ENCODE measurements at regions not wholly inside any gene's neighbourhood (a gene's known extent, or its start where the extent isn't known, plus 50 kb on each side); places are given as distances from the start of the nearest gene placed in this dataset.

GRCh38 chr20:16951876-16952275, 203.7 kb downstream of the OTOR start:
- no peak for DNase-seq

- DNase-seq: no peak
Observed at GRCh38 chr20:16952965-16953364, 204.8 kb downstream of the OTOR start.

GRCh38 chr20:16953858-16954257, 205.7 kb downstream of the OTOR start:
- DNase-seq: no peak

DNA sequence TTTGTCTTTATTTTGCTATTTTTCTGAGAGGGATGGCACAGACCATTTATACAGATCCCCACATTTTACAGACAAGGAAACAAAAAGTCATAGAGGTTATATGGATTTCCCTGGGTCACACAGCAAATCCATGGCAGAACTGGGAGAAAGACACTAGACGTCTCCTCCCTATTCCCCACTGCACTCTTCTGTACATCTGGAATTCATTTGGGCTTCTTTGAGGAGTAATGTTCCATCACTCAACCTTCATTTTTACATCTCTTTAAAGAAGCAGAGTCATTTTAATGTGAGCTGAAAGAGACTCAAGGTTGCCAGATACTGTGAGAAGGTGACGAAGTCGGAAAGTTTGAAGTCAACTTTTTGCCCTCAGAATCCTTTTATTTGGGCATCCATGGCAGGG, 207.3 kb downstream of the OTOR start:
- DNase-seq: no peak

DNA sequence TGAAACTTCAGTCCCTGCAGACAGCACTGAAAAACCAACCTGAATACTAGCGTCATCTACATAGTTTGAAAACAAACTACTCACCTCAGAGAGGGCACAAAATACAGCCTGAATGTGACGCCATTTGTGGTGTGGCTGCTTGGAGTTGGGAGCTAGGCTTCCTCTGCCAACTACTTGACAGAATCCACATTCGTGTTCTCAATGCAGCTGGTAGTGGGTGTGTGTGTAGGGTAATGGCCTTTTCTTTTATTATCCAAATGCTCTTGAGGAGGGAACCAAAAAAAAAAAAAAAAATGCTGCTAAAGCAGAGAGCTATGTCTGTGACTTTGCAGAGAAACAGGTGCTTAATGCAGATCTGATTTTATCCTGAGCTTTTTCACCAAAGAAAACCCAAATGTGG, 207.8 kb downstream of the OTOR start:
- no peak for DNase-seq

DNA sequence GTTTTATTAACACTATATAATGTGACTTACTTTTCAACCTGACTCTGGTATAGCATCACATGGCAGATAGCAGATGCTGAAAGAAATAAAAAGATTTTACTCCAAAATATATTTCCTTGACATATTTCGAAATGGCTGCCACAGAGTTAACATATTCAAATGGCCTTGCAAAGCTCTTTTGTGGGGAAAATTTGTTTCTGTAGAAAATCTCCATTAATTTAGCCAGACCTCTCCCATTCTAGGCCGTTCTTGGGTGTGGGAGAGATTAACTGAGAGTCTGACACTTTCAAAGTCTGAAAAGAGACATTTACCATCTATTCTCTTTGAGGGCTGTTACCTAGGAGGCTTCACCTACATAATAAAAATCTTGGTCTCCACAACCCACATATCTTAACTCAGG, 217.2 kb downstream of the OTOR start:
- DNase-seq: no peak

DNA sequence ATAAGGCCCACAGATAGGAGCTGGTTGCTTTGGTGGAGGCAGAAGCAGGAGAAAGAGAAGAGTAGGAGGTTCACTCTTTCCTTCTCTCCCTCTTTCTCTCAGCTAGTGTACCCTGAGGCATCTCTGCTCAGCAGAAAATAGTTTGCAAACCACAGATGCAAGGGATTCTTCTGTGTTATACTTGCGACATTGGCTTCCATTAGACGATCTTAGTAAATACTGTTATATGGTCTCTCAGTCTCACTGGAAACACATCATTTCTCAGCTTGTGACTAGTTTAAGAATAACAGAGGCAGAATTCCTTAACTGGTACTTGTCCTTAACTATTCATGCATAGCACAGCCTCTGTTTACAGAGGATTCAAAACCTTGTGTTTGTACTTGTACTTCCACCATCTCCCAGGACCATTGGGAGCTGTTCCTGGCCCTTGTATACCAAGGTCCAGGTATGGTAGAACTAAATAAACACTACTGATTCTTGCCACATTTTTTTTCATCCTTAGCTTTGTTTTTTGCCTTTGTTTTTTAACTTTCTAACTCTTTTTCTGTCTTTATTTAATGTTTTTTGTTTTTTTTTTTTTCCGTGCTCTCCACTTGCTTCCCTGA, 218.2 kb downstream of the OTOR start:
- DNase-seq: no peak

GRCh38 chr20:16968099-16968498, 219.9 kb downstream of the OTOR start:
- no peak for DNase-seq

GRCh38 chr20:16970776-16971175, 222.6 kb downstream of the OTOR start:
- DNase-seq: no peak

- no peak for DNase-seq
Observed at GRCh38 chr20:16974080-16974854, 226.1 kb downstream of the OTOR start.

DNA sequence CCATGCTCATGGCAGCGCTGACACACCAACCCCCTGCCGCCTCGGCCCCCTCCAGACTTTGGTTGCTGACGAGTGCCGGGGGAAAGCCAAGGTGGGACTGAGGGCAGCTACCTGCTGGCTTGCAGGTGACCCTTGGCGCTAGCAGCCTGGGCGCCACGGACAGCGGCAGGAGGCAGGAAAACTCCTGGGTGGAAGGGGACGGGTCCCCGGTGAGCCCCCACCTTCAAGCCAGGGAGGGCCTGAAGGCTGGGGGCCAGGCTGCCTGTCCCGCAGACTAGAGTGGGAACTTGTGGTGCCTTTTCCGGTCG, 226.7 kb downstream of the OTOR start:
- no peak for DNase-seq

DNA sequence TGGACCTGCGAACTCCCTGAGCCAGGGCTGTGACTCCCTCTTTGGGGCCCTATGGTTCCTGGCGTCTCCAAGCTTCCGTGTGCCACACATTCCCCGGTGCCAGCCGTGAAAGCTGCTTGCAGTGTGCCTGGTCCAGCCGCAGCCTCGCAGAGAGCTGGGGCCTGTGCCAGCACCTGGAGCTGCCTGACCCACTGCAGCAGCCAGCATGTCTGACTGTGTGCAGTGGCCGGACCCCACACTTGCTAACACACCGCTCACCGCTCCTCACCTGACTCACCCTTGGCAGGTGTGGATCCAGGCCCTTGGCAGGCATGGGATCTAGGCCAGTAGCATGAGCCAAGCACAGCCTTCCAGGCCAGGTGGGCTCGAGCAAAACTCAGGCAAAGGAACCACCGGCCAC, 227.5 kb downstream of the OTOR start:
- DNase-seq: no peak

DNA sequence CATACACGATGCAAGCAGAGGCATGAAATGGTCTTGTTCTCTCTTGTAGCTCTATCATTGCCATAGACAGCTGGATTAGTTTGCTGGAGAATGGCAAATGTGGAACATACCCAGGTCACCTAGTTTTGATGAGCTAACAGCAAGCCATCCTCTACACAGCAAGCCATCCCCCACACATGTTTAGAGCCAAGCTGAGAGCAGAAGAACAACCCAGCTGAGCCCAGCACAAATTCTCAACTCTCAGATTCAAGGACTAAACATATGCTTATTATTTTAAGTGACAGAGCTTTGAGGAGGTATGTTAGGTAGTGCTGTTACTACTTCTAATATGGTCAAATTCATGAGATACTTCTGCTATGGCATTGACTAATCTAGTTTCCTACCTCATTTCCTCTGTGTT, 230.3 kb downstream of the OTOR start:
- no peak for DNase-seq

DNA sequence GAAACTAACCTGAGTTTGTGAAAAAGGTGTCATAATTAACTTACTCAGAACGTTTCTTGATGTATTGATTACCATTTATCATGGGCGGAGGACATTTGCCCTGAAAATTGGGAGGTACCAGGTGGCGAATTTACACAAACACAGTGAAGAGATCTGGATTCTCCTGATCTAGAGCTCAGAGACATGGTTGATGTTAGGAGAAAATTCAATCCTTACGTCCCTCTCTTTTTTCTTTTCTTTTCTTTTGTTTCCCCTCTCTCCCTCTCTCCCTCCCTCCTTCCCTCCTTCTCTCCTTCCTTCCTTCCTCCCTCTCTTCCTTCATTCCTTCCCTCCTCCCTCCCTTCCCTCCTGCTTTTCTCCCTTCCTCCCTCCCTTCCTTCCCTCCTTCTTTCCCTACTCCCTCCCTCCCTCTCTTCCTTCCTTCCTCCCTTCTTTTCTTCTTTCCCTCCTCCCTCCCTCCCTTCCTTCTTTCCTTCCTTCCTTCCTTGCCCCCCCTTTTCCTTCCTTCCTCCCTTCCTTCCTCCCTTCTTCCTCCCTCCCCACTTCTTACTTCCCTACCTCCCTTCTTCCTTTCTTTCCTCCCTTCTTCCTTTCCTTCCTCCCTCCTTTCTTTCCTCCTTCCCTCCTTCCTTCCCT, 234.1 kb downstream of the OTOR start:
- no peak for DNase-seq

GRCh38 chr20:16984481-16984880, 236.3 kb downstream of the OTOR start:
- DNase-seq: no peak

DNA sequence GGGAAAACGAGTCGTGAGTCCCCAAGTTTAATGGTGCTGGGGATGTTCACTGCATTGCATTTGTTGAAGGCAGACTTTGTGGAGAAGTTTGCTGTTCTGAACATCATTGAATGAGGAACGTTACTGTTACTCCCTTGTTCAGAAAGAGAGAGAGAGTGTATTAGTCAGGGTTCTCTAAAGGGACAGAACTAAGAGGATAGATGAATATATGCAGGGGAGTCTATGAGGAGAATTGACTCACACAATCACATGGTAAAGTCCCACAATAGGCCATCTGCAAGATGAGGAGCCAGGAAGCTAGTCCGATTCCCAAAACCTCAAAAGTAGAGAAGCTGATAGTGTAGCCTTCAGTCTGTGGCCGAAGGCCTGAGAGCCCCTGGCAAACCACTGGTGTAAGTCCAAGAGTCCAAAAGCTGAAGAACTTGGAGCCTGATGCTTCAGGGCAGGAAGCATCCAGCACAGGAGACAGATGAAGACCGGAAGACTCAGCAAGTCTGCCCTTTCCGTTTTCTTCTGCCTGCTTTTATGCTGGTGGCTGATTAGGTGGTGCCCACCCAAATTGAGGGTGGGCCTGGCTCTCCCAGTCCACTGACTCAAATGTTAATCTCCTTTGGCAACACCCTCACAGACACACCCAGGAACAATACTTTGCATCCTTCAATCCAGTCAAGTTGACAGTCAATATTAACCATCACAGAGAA, 223.5 kb upstream of the PCSK2 start:
- DNase-seq: no peak

DNA sequence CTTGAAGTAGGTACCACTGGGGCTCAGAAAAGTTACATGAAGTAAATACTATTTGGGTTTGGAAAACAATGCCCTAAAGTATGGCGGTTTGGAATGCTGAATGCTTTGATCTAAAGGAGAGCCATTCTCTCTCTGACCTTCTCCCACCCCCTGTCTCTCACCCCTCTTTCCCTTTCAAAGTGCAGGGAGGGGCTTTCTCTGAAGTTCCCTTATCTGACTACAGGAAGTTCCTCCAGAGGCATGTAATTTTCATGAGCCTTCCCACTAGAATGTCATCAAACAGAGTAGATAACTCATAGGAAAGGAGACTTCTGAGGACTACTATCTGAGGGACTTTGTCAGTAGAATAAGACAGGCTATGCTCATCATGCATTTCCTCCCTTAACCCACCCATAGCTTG, 216.7 kb upstream of the PCSK2 start:
- DNase-seq: no peak

GRCh38 chr20:17012546-17013226, 214.2 kb upstream of the PCSK2 start:
- no peak for DNase-seq

DNA sequence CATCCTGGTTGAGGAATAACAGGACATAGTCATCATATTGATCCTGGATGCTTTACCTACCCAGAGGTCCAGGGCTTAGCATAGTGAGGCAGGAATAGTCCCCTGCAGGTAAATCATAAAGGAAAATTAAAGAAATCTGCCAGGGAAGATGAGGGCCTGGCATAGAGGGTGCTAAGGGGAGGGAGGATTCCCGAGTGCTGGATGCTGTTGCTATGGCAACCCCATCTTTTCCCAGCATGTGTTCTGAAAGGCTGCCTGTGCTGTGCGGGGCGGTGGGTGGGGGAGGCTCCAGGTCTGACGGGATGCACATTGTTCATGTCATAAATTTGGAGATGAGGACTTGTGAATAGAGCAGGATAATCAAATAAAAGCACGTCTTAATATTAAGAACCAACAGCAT, 212.6 kb upstream of the PCSK2 start:
- DNase-seq: no peak

DNA sequence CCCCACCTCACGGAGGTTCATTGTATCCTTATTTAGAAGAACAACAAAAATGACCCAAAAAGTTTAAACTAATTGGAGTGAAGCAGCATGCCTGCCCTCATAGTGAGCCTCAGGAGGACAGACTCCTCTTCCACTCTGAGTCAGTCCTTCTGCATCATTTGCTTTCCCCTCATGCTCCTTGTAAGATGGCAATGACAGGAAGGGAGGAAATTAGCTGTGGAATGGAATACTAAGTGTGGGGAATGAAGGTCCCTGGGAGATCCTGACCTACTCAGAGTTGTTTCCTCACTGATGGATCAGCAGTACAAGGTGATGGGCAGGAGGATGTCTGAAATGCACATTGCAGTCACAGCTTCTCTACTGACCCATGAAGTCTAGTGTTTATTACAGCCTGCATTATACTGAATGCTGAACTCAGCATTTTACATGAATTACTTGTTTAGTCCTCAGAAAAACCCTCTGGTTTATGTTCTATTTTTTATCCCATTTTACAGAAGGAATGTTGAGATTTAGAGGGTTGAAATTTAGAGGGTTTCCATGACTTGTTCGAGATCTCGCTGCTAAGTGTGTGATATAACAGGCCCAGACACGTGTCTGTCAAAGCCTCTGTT, 212.0 kb upstream of the PCSK2 start:
- DNase-seq: no peak

GRCh38 chr20:17017232-17017631, 209.6 kb upstream of the PCSK2 start:
- no peak for DNase-seq

- no peak for DNase-seq
Observed at GRCh38 chr20:17021481-17021880, 205.4 kb upstream of the PCSK2 start.

GRCh38 chr20:17023036-17023435, 203.8 kb upstream of the PCSK2 start:
- DNase-seq: no peak

Data from amniotic stem cell (primary cell).